ENCODE measurements at regions not wholly inside any gene's neighbourhood (a gene's known extent, or its start where the extent isn't known, plus 50 kb on each side); places are given as distances from the start of the nearest gene placed in this dataset.

DNA sequence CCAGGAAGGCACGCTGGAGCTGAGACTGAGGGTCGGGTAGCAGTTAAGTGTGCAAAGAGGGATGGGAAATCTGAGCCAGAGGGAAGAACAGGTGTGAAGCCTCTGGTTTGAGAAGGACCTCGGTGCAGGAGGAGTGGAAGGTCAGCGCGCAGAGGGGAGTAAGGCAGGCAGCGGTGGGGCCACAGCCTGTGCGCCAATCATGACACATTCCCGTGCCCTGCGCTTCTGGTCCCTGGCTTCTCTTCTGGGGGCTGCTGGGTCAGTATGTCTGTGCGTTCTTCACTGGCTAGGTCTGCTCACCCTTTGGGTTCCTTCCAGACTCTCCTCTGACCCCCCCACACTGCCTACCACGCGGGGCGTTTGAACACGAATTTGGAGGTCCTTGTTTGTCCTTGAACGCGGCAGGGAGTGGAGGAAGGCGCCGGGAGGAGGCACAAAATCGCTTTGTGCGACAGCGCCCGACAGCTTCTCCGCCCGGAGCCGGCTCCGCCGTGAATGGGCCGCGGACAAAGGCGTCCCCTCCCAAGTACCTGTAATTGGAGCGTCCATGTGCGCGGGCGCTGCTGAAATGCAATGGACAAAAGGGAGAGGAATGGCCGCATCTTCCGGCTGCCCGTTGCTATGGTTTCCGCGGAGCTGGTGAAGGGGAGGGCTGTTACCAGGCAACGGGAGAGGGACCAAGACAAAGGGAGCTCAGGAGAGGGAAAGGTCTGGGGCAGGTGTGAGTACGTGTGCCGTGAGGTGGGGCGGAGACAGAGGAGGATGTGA lies 207.2 kb upstream of the SRRM4 start:
- TF ChIP-seq, protein P1, sequence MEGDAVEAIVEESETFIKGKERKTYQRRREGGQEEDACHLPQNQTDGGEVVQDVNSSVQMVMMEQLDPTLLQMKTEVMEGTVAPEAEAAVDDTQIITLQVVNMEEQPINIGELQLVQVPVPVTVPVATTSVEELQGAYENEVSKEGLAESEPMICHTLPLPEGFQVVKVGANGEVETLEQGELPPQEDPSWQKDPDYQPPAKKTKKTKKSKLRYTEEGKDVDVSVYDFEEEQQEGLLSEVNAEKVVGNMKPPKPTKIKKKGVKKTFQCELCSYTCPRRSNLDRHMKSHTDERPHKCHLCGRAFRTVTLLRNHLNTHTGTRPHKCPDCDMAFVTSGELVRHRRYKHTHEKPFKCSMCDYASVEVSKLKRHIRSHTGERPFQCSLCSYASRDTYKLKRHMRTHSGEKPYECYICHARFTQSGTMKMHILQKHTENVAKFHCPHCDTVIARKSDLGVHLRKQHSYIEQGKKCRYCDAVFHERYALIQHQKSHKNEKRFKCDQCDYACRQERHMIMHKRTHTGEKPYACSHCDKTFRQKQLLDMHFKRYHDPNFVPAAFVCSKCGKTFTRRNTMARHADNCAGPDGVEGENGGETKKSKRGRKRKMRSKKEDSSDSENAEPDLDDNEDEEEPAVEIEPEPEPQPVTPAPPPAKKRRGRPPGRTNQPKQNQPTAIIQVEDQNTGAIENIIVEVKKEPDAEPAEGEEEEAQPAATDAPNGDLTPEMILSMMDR (IDR thresholded peaks at IDR 0.05; ENCODE audit: insufficient read depth, low read length), result no peak
- H3K4me3 ChIP-seq (ENCODE audit: low read depth, low read length), result no peak overlapping the region
- no peak for DNase-seq (ENCODE audit: low read depth)

GRCh38 chr12:118777504-118777903 lies 203.8 kb upstream of the SRRM4 start:
- DNase-seq (ENCODE audit: low read depth), result no peak
- TF ChIP-seq, protein P1 (IDR thresholded peaks at IDR 0.05; ENCODE audit: insufficient read depth, low read length), result no peak
- H3K4me3 ChIP-seq (ENCODE audit: low read depth, low read length), result no peak overlapping the region

- no peak for DNase-seq (ENCODE audit: low read depth)
- TF ChIP-seq, protein P1 (IDR thresholded peaks at IDR 0.05; ENCODE audit: insufficient read depth, low read length), result no peak
- H3K4me3 ChIP-seq (ENCODE audit: low read depth, low read length), result no peak overlapping the region
Measured at GRCh38 chr12:118778077-118778476, 203.3 kb upstream of the SRRM4 start.

- no peak overlapping the region for H3K4me3 ChIP-seq (ENCODE audit: low read depth, low read length)
- TF ChIP-seq, protein P1 (IDR thresholded peaks at IDR 0.05; ENCODE audit: insufficient read depth, low read length), result no peak
- no peak for DNase-seq (ENCODE audit: low read depth)
Measured at GRCh38 chr12:118780939-118781338, 200.4 kb upstream of the SRRM4 start.

DNA sequence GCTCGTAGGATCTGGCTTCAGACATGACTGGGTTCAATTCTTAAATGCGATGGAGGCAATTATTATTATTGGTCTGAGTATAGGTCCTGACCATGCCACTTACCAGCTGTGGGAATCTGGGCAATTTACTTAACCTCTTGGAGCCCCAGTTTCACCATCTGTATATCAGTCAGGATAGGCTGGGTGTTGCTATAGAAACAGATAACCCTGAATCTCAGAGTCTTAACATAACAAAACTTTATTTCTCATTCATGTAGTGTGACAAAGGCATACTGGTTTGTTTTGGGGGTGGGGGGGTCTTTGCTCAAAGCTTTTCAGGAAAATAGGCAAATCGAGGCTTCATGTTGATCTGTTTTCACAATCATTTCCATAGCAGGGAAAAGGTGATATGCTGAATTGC lies 199.6 kb upstream of the SRRM4 start:
- DNase-seq (ENCODE audit: low read depth), result no peak

GRCh38 chr12:118783703-118784102 lies 197.6 kb upstream of the SRRM4 start:
- H3K4me3 ChIP-seq (ENCODE audit: low read depth, low read length), result no peak overlapping the region
- TF ChIP-seq, protein P1 (IDR thresholded peaks at IDR 0.05; ENCODE audit: insufficient read depth, low read length), result no peak
- no peak for DNase-seq (ENCODE audit: low read depth)

More for the DNA sequence above, 199.6 kb upstream of the SRRM4 start:
- no peak overlapping the region for H3K4me3 ChIP-seq (ENCODE audit: low read depth, low read length)
- TF ChIP-seq, protein P1 (IDR thresholded peaks at IDR 0.05; ENCODE audit: insufficient read depth, low read length), result no peak

GRCh38 chr12:118790578-118790977 lies 190.8 kb upstream of the SRRM4 start:
- no peak overlapping the region for H3K4me3 ChIP-seq (ENCODE audit: low read depth, low read length)
- TF ChIP-seq, protein P1 (IDR thresholded peaks at IDR 0.05; ENCODE audit: insufficient read depth, low read length), result no peak

More at GRCh38 chr12:118790578-118790977, 190.8 kb upstream of the SRRM4 start:
- DNase-seq (ENCODE audit: low read depth), result no peak

All from fibroblast of the aortic adventitia (primary cell).